H9 (cell line): ENCODE measurements at regions not wholly inside any gene's neighbourhood (a gene's known extent, or its start where the extent isn't known, plus 50 kb on each side); places are given as distances from the start of the nearest gene placed in this dataset.

Experiments
- DNase-seq: peaks from one replicate; pipeline ENCODE4 v3.0.0-alpha.2; 2017
- H2AFZ ChIP-seq: one replicate; pipeline ENCODE4 v1.6.1; 2013; ENCODE audit warnings: mild to moderate bottlenecking, low read length, control low read depth, moderate library complexity
- H2AK5ac ChIP-seq: 2 replicates; pipeline ENCODE4 v1.6.1; 2013; ENCODE audit warnings: low read length, control low read depth, mixed read lengths; ENCODE audit not compliant: insufficient read length
- H2BK120ac ChIP-seq: one replicate; pipeline ENCODE4 v1.6.1; 2013; ENCODE audit warnings: low read depth, mild to moderate bottlenecking, low read length, control low read depth, inconsistent platforms; ENCODE audit not compliant: poor library complexity, severe bottlenecking
- H2BK12ac ChIP-seq: 2 replicates; pipeline ENCODE4 v1.6.1; 2013; ENCODE audit warnings: low read length, control low read depth, mixed read lengths, low read depth; ENCODE audit not compliant: insufficient read length
- H2BK15ac ChIP-seq: 2 replicates; pipeline ENCODE4 v1.6.1; 2013; ENCODE audit warnings: low read depth, low read length, control low read depth
- H2BK20ac ChIP-seq: one replicate; pipeline ENCODE4 v1.6.1; 2013; ENCODE audit warnings: low read depth, mild to moderate bottlenecking, low read length, control low read depth, inconsistent platforms; ENCODE audit not compliant: poor library complexity, severe bottlenecking
- H2BK5ac ChIP-seq: 2 replicates; pipeline ENCODE4 v1.6.1; 2013; ENCODE audit warnings: low read length, control low read depth, mixed read lengths; ENCODE audit not compliant: insufficient read length
- H3K14ac ChIP-seq: 2 replicates; pipeline ENCODE4 v1.6.1; 2013; ENCODE audit warnings: low read length, control low read depth; ENCODE audit not compliant: insufficient read depth
- H3K18ac ChIP-seq: 2 replicates; pipeline ENCODE4 v1.6.1; 2013; ENCODE audit warnings: low read depth, mild to moderate bottlenecking, mixed read lengths, low read length, control low read depth; ENCODE audit not compliant: insufficient read length
- H3K23ac ChIP-seq: 2 replicates; pipeline ENCODE4 v1.6.1; 2013; ENCODE audit warnings: low read length, control low read depth, mixed read lengths, low read depth; ENCODE audit not compliant: insufficient read length
- H3K23me2 ChIP-seq: 2 replicates; pipeline ENCODE4 v1.6.1; 2013; ENCODE audit warnings: low read depth, mild to moderate bottlenecking, mixed read lengths, low read length, control low read depth; ENCODE audit not compliant: insufficient read length, poor library complexity, severe bottlenecking
- H3K27ac ChIP-seq: 2 replicates; pipeline ENCODE4 v1.5.1; 2013; ENCODE audit warnings: low read length, control low read depth, mixed read lengths, low read depth; ENCODE audit not compliant: insufficient read length
- H3K27me3 ChIP-seq: 2 replicates; pipeline ENCODE4 v1.6.1; 2013; ENCODE audit warnings: low read length, control low read depth, inconsistent platforms; ENCODE audit not compliant: insufficient read depth
- H3K4ac ChIP-seq: 2 replicates; pipeline ENCODE4 v1.6.1; 2013; ENCODE audit warnings: low read depth, mild to moderate bottlenecking, control low read depth, inconsistent platforms, low read length, moderate library complexity
- H3K4me1 ChIP-seq: 2 replicates; pipeline ENCODE4 v1.6.1; 2013; ENCODE audit warnings: low read length, control low read depth, inconsistent platforms; ENCODE audit not compliant: insufficient read depth
- H3K4me2 ChIP-seq: 2 replicates; pipeline ENCODE4 v1.6.1; 2013; ENCODE audit warnings: low read length, control low read depth, mixed read lengths; ENCODE audit not compliant: insufficient read length, insufficient read depth
- H3K56ac ChIP-seq: 2 replicates; pipeline ENCODE4 v1.6.1; 2013; ENCODE audit warnings: low read depth, mild to moderate bottlenecking, mixed read lengths, low read length, control low read depth; ENCODE audit not compliant: insufficient read length
- H3K79me1 ChIP-seq: 2 replicates; pipeline ENCODE4 v1.6.1; 2013; ENCODE audit warnings: low read depth, mild to moderate bottlenecking, moderate library complexity, low read length, control low read depth, inconsistent platforms; ENCODE audit not compliant: insufficient read depth, poor library complexity, severe bottlenecking
- H3K79me2 ChIP-seq: 2 replicates; pipeline ENCODE4 v1.6.1; 2013; ENCODE audit warnings: low read length, control low read depth, inconsistent platforms; ENCODE audit not compliant: insufficient read depth
- H3K9ac ChIP-seq: 2 replicates; pipeline ENCODE4 v1.6.1; 2013; ENCODE audit warnings: low read length, control low read depth, mixed read lengths; ENCODE audit not compliant: insufficient read length; ENCODE audit errors: extremely low read depth
- H3K9me3 ChIP-seq: one replicate; pipeline ENCODE4 v1.6.1; 2013; ENCODE audit warnings: low read depth, low read length, inconsistent platforms; ENCODE audit not compliant: control insufficient read depth
- H3T11ph ChIP-seq: one replicate; pipeline ENCODE4 v1.6.1; 2013; ENCODE audit warnings: mild to moderate bottlenecking, low read length, control low read depth, inconsistent platforms
- H4K20me1 ChIP-seq: one replicate; pipeline ENCODE4 v1.6.1; 2013; ENCODE audit not compliant: control insufficient read depth, insufficient read length, insufficient read depth
- H4K5ac ChIP-seq: 2 replicates; pipeline ENCODE4 v1.6.1; 2013; ENCODE audit warnings: low read depth, mild to moderate bottlenecking, mixed read lengths, low read length, control low read depth; ENCODE audit not compliant: insufficient read length
- H4K8ac ChIP-seq: replicated peaks from 2 replicates; pipeline ENCODE4 v1.6.1; 2013; ENCODE audit warnings: low read length, control low read depth, mixed read lengths, low read depth; ENCODE audit not compliant: insufficient read length
- H4K91ac ChIP-seq: 2 replicates; pipeline ENCODE4 v1.6.1; 2013; ENCODE audit warnings: low read depth, mild to moderate bottlenecking, moderate library complexity, mixed read lengths, low read length, control low read depth; ENCODE audit not compliant: insufficient read length
- H3K27ac Mint-ChIP-seq, 3 experiments: 2 replicates in 2 of 3; 3 replicates in 1 of 3; pipeline ENCODE4 v1.8.0; 2020 to 2021; ENCODE audit warnings: mixed read lengths in 3 of 3, mild to moderate bottlenecking in 1 of 3, moderate library complexity in 1 of 3
- H3K27me3 Mint-ChIP-seq: 2 replicates; pipeline ENCODE4 v1.8.0; 2021; ENCODE audit warnings: low read depth, mild to moderate bottlenecking, moderate library complexity, mixed read lengths
- H3K36me3 Mint-ChIP-seq, 3 experiments: 2 replicates in 2 of 3; 3 replicates in 1 of 3; pipeline ENCODE4 v1.8.0; 2020 to 2021; ENCODE audit warnings: low read depth in 3 of 3, mixed read lengths in 3 of 3; ENCODE audit not compliant: insufficient read depth in 1 of 3
- H3K4me1 Mint-ChIP-seq, 2 experiments: 2 replicates each; pipeline ENCODE4 v1.8.0; 2020; ENCODE audit warnings: mixed read lengths in 2 of 2
- H3K4me3 Mint-ChIP-seq, 2 experiments: 2 replicates in 1 of 2; 3 replicates in 1 of 2; pipeline ENCODE4 v1.8.0; 2020 to 2021; ENCODE audit warnings: mild to moderate bottlenecking in 2 of 2, mixed read lengths in 2 of 2, moderate library complexity in 1 of 2
- H3K9me3 Mint-ChIP-seq, 2 experiments: 2 replicates in 1 of 2; 3 replicates in 1 of 2; pipeline ENCODE4 v1.8.0; 2020; ENCODE audit warnings: mild to moderate bottlenecking in 2 of 2, mixed read lengths in 2 of 2, moderate library complexity in 1 of 2
- WGBS: extraction: QIAGEN DNeasy Blood & Tissue Kit; methylation state at CpG from one replicate; pipeline ENCODE4 v1.1.7; 2013; ENCODE audit warnings: missing lambda C conversion rate, low lambda C conversion rate, mixed read lengths; ENCODE audit not compliant: insufficient read length; ENCODE audit errors: extremely low coverage; 5-methylcytosine and 5-hydroxymethylcytosine counted together
- TF ChIP-seq, protein P1 (sequence below): fragments of 200-600 bp; sonication (generic); conservative IDR thresholded peaks from 3 replicates; pipeline ENCODE4 v1.8.0; 2021; ENCODE audit warnings: antibody characterized with exemption, mild to moderate bottlenecking

DNA sequence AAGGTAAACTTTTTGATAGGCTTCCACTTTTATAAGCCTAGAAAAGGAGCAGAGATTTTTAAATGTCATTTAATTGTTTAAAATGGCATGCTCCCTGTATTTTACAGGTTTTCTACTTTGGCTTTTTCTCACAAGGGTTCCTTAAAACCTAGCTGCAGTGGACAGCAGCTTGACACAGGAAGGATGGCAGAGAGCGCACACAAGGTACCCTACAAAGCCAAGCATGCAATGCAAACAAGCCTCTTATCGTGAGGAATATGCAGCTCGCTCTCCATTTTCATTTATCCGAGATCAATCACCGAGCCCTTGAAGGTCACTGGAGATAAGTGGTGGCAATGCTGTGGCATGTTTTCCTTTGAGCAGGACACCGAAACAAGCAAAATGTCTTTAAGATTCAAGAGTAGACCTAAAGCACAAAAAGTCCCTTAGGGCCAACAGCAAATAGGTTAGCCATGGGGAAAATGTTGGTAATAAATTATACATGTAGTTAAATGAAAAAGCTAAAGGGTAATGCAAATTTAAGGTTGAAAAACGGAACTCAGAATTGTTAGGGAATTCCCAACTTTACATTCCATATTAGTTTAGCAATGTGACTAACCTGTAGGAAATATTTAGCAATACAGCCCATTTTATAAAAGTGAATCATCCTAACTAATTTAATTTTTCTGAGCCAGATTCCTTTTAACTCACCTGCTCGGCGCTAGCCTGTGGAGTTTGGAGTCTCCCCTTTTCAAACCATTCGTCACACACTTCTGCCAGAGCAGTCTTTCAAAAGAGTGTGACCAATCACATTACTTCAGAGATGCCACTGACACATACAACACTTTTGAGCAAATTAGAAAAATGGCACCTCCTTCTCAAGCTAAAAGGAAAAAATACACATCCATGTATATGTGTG is 337.9 kb upstream of the PKDCC start:
- TF ChIP-seq, protein P1, sequence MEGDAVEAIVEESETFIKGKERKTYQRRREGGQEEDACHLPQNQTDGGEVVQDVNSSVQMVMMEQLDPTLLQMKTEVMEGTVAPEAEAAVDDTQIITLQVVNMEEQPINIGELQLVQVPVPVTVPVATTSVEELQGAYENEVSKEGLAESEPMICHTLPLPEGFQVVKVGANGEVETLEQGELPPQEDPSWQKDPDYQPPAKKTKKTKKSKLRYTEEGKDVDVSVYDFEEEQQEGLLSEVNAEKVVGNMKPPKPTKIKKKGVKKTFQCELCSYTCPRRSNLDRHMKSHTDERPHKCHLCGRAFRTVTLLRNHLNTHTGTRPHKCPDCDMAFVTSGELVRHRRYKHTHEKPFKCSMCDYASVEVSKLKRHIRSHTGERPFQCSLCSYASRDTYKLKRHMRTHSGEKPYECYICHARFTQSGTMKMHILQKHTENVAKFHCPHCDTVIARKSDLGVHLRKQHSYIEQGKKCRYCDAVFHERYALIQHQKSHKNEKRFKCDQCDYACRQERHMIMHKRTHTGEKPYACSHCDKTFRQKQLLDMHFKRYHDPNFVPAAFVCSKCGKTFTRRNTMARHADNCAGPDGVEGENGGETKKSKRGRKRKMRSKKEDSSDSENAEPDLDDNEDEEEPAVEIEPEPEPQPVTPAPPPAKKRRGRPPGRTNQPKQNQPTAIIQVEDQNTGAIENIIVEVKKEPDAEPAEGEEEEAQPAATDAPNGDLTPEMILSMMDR = no peak
- H3K4me2 ChIP-seq = no peak overlapping the region

More for the DNA sequence above, 337.9 kb upstream of the PKDCC start:
- Histone ChIP-seq H3K9ac (no peak overlapping the region), H3K27ac (no peak overlapping the region), H4K91ac (no peak overlapping the region), H3T11ph (no peak overlapping the region), H2BK15ac (no peak overlapping the region), H3K79me2 (no peaks in the 10 kb centered on the region), H2BK20ac (no peak overlapping the region), H3K79me1 (no peaks in the 10 kb centered on the region), H2AK5ac (no peak overlapping the region), H3K14ac (no peak overlapping the region), H3K27me3 (no peaks in the 10 kb centered on the region), H4K8ac (no peak overlapping the region), H4K20me1 (no peaks in the 10 kb centered on the region), H3K18ac (no peak overlapping the region), H4K5ac (no peak overlapping the region), H3K23ac (no peak overlapping the region), H2BK12ac (no peak overlapping the region), H2AFZ (no peak overlapping the region), H2BK120ac (no peak overlapping the region), H3K4ac (no peak overlapping the region), H3K9me3 (no peaks in the 10 kb centered on the region), H2BK5ac (no peak overlapping the region), H3K56ac (no peak overlapping the region), H3K23me2 (no peaks in the 10 kb centered on the region), H3K4me1 (no peaks in the 10 kb centered on the region)
- no peak for DNase-seq
- Mint-ChIP-seq H3K27me3 (no peaks in the 10 kb centered on the region), H3K27ac (no peak overlapping the region), H3K4me3 (no peak overlapping the region), H3K4me1 (peaks cover 0 to 3% of the 10 kb centered on the region in 2 experiments; a peak in 1 of 4 replicates), H3K36me3 (no peaks in the 10 kb centered on the region), H3K9me3 (no peaks in the 10 kb centered on the region)
- WGBS = no CpG with 5 or more reads among the region's 10 CpGs
